Peyer's patch (tissue), 4 donors: ENCODE measurements at regions not wholly inside any gene's neighbourhood (a gene's known extent, or its start where the extent isn't known, plus 50 kb on each side); places are given as distances from the start of the nearest gene placed in this dataset.
A peak's percentile ranks its signal among the peaks of the same experiment; 100 is the strongest.

Experiments used
- DNase-seq, 3 donors: peaks; one replicate each; pipeline ENCODE4 v3.0.0-alpha.2; 2017 to 2019
- H3K27ac ChIP-seq, 4 donors: fragments of 200-600 bp; sonication (generic); one replicate each; pipeline ENCODE4 v1.5.1; 2016 to 2019
- H3K27me3 ChIP-seq, 2 donors: fragments of 200-600 bp; sonication (generic); one replicate each; pipeline ENCODE4 v1.5.1; 2019
- H3K36me3 ChIP-seq, 3 donors: fragments of 200-600 bp; sonication (generic); one replicate each; pipeline ENCODE4 v1.5.1; 2016 to 2019
- H3K4me1 ChIP-seq, 4 donors: fragments of 200-600 bp; sonication (generic); one replicate each; pipeline ENCODE4 v1.5.1; 2016 to 2019
- H3K4me3 ChIP-seq, 4 donors: fragments of 200-600 bp; sonication (generic); 1 replicate in 3 of 4; 2 replicates in 1 of 4; pipeline ENCODE4 v1.5.1; 2016 to 2019; ENCODE audit warnings: mild to moderate bottlenecking in 1 of 4
- H3K9me3 ChIP-seq, 4 donors: fragments of 200-600 bp; sonication (generic); one replicate each; pipeline ENCODE4 v1.5.1; 2016 to 2019; ENCODE audit warnings: mild to moderate bottlenecking in 1 of 4
- POLR2A ChIP-seq, 2 donors: fragments of 450-650 bp; IDR thresholded peaks; one replicate each; pipeline ENCODE4 v1.5.1; 2017; ENCODE audit warnings: antibody characterized with exemption in 2 of 2, mild to moderate bottlenecking in 2 of 2, moderate library complexity in 2 of 2
- TF ChIP-seq, protein P1 (sequence below), 6 experiments: fragments of 450-650 bp in 4 of 6; fragments of 200-600 bp in 2 of 6; sonication (generic) in 1 of 6; IDR thresholded peaks; one replicate each; pipeline ENCODE4 v1.5.1; 2017 to 2019; ENCODE audit warnings: antibody characterized with exemption in 6 of 6, mild to moderate bottlenecking in 3 of 6, moderate library complexity in 1 of 6

DNA sequence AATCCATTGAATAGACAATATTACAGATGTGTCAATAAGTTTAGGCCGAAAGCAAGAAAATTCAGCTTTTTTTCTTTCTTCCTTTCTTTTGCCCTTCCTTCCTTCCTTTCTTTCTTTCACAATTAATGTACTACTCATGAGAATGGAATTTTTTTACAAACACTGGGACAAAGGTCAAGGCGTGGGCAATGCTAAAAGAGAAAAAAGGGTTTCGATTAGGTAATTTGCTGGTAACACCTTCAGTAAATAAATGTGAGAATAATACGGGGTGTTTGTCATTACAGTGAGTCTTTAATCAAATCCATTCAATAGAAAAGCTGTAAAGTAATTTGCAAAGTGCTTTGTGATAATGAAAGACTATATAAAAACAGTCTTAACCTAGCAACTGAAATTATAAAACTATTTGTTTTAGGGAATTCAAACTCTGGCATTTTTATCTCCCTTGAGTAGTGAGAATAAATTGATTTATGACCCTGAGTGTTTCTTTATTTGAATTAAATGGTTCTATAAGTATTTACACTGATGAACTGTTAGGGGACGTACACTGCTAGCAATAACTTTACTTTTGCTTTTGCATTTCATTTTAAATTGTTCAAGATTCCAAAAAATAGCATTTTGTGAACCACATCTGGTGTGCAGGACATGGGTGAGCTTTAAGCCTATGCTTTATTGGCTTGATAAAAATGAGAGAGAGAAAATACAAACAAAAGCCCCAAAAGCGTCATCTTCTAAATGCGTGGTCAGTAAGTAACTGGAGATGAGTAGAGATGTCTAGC is 104.2 kb upstream of the THRB start:
- TF ChIP-seq, protein P1, sequence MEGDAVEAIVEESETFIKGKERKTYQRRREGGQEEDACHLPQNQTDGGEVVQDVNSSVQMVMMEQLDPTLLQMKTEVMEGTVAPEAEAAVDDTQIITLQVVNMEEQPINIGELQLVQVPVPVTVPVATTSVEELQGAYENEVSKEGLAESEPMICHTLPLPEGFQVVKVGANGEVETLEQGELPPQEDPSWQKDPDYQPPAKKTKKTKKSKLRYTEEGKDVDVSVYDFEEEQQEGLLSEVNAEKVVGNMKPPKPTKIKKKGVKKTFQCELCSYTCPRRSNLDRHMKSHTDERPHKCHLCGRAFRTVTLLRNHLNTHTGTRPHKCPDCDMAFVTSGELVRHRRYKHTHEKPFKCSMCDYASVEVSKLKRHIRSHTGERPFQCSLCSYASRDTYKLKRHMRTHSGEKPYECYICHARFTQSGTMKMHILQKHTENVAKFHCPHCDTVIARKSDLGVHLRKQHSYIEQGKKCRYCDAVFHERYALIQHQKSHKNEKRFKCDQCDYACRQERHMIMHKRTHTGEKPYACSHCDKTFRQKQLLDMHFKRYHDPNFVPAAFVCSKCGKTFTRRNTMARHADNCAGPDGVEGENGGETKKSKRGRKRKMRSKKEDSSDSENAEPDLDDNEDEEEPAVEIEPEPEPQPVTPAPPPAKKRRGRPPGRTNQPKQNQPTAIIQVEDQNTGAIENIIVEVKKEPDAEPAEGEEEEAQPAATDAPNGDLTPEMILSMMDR (IDR thresholded peaks at IDR 0.05) = no peak
- no peak for TF ChIP-seq POLR2A (IDR thresholded peaks at IDR 0.05)
- DNase-seq = peak in 1 of 3 donors; percentile 60
- Histone ChIP-seq H3K4me1 (no peaks in the 10 kb centered on the region), H3K4me3 (no peak overlapping the region), H3K9me3 (no peaks in the 10 kb centered on the region), H3K27ac (no peak overlapping the region), H3K27me3 (no peaks in the 10 kb centered on the region), H3K36me3 (no peaks in the 10 kb centered on the region)

DNA sequence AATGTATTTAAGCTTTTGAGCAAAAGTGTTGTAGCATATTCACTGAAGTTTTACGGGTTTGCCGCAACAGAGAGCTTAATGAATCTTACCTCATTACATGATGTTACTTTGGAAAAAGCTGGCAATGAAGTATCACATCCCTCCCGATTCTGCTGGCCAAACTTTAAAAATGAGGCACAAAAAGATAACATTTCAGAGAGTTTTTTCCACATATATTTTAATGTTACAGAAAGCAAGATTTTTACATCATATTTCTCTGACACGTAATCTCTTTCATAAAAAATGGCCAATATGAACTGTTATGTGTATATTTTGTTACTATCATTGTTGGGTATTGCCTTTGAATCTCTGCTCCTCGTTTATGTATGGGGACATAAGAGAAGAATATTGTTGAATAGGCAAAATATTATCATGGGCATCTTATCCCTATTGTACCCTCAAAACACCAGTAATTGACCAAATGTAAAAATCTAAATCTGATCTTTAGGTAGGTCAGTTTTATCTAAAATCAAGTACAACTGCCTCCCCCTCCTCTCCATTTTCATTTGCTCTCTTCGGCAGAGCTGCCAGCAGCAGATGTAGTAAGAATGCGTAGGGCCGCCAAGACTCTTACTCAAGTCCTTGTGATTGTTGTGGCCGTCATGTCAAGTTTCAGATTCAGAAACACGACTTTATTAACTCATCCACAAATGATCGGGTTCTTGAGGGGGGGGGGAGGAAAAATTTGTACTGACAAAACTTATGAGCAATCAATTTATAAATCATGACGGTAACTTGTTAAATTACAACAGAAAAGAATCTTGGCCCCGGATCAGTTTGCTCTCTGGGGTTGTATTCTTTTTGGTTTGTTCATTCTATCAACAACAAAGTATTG is 106.7 kb upstream of the THRB start:
- H3K36me3 ChIP-seq = no peaks in the 10 kb centered on the region
- TF ChIP-seq, protein P1 (IDR thresholded peaks at IDR 0.05) = no peak
- TF ChIP-seq POLR2A (IDR thresholded peaks at IDR 0.05) = no peak
- H3K27me3 ChIP-seq = no peaks in the 10 kb centered on the region
- no peaks in the 10 kb centered on the region for H3K9me3 ChIP-seq
- no peak overlapping the region for H3K27ac ChIP-seq
- no peak for DNase-seq
- H3K4me1 ChIP-seq = no peaks in the 10 kb centered on the region
- H3K4me3 ChIP-seq = no peak overlapping the region

DNA sequence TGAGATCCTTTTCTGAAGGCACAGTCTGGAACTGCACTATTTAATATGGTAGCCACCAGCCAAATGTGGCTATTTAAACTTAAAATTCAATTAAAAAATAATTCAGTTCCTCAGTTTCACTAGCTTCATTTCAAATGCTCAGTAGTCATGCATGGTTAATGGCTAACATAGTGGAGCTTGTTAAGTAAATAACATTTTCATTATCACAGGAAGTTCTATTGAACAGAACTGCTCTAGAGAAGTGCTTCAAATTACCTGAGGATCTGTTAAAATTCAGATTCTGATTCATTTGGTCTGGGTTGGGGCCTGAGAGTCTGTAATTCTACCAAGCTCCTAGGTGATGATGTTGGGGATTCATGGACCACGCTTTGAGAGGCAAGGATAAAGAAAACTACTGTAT is 109.6 kb upstream of the THRB start:
- no peaks in the 10 kb centered on the region for H3K36me3 ChIP-seq
- H3K4me3 ChIP-seq = no peak overlapping the region
- no peak overlapping the region for H3K27ac ChIP-seq
- no peaks in the 10 kb centered on the region for H3K4me1 ChIP-seq
- no peak for TF ChIP-seq POLR2A (IDR thresholded peaks at IDR 0.05)
- TF ChIP-seq, protein P1 (IDR thresholded peaks at IDR 0.05) = no peak
- no peaks in the 10 kb centered on the region for H3K27me3 ChIP-seq
- no peaks in the 10 kb centered on the region for H3K9me3 ChIP-seq
- DNase-seq = no peak

DNA sequence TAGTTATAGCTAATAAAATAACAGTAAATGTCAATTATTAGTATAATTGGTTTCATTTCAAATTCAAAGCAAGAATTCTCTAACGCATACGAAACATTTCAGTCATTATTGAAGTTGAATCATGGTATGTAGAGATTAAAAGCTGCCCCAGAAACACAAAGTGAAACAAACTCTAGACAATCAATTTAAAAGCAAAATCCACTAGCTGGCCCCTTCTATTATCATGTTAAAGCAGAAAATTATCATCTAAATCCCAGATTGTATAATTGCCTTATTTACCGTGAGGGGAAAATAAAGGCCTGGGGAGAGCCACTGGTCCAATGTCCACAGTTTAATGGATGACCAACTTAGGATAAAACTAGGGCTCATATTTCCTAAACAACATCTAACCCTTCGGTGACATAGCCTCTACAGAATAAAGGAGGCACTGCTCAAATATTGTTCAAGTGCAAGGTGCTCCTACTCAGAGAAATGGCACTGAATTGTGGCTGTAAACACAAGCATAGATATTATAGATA is 110.9 kb upstream of the THRB start:
- no peaks in the 10 kb centered on the region for H3K9me3 ChIP-seq
- H3K36me3 ChIP-seq = no peaks in the 10 kb centered on the region
- H3K4me1 ChIP-seq = no peaks in the 10 kb centered on the region
- H3K4me3 ChIP-seq = no peak overlapping the region
- H3K27ac ChIP-seq = no peak overlapping the region
- TF ChIP-seq, protein P1 (IDR thresholded peaks at IDR 0.05) = no peak
- TF ChIP-seq POLR2A (IDR thresholded peaks at IDR 0.05) = no peak
- H3K27me3 ChIP-seq = no peaks in the 10 kb centered on the region
- no peak for DNase-seq

- Histone ChIP-seq H3K9me3 (no peaks in the 10 kb centered on the region), H3K27ac (no peak overlapping the region), H3K36me3 (no peaks in the 10 kb centered on the region), H3K27me3 (no peaks in the 10 kb centered on the region), H3K4me1 (no peaks in the 10 kb centered on the region), H3K4me3 (no peak overlapping the region)
- TF ChIP-seq, protein P1 (IDR thresholded peaks at IDR 0.05) = no peak
- TF ChIP-seq POLR2A (IDR thresholded peaks at IDR 0.05) = no peak
- no peak for DNase-seq
Observed at GRCh38 chr3:24607281-24607680, 112.6 kb upstream of the THRB start.
